Islet of Langerhans (tissue), 1 donor: ENCODE measurements at regions not wholly inside any gene's neighbourhood (a gene's known extent, or its start where the extent isn't known, plus 50 kb on each side); places are given as distances from the start of the nearest gene placed in this dataset.
"Not testable (repeated sequence)": the region's sequence is repeated elsewhere in the genome, so short reads cannot be mapped to it uniquely, and the experiment has no call there.

Source experiments
- FAIRE-seq: peaks from one replicate; lab custom pipeline; 2011; peaks lifted over from hg19 to GRCh38; lab: Jason Lieb, UNC

DNA sequence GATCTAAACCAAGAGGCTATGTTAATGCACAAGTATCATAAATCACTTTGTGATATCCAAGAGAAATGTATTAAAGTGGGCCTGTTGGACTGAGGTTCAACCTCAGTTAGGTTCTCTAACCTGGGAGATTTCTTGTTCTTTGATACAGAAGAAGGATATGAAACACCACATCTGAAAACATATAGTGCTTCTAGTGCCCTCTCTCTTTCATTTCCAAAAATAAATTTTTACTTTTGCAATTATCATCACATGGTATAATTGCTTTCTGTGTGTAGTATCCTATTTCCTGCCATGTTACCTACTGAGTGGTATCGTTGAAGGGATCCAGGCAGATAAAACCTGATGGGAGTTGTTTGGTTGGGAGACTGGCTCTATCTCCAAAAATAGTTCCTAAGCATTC is 264.9 kb downstream of the CCER1 start:
- FAIRE-seq, result no peak

DNA sequence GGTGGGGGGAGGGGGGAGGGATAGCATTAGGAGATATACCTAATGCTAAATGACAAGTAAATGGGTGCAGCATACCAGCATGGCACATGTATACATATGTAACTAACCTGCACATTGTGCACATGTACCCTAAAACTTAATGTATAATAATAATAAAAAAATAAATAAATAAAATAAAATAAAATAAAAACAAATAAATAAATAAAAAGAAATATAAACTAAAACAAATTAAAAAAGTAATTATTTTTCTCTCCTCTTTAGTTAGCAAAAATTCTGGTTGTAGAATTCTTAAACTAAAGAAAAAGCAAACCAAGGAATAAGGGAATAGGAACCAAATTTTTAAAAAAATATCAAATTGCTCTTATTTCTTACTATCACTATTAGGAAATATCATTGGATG is 267.3 kb downstream of the CCER1 start:
- FAIRE-seq, result not testable (repeated sequence)

GRCh38 chr12:90683871-90684270 is 271.1 kb downstream of the CCER1 start:
- FAIRE-seq, result no peak

DNA sequence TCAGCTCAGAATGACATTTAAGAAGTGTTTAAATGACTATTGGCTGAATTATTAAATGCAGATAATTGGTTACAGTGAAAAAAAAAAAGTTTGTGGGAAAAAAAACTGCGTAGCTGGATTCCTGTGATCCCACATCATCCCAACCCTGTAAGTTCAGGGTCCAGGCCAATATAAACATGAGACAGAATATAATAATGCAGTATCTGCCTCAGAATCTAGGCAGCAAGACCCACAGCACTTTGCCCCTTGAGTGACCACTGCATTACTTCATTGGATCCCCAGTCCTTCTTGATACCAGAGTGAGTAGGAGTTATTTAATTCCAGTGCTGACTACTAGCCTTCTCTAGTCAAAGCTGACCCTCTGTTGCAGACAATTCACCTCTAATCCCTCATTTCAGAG is 272.6 kb downstream of the CCER1 start:
- FAIRE-seq, result no peak

- no peak for FAIRE-seq
These were observed 275.3 kb downstream of the CCER1 start for GRCh38 chr12:90679674-90680073.

DNA sequence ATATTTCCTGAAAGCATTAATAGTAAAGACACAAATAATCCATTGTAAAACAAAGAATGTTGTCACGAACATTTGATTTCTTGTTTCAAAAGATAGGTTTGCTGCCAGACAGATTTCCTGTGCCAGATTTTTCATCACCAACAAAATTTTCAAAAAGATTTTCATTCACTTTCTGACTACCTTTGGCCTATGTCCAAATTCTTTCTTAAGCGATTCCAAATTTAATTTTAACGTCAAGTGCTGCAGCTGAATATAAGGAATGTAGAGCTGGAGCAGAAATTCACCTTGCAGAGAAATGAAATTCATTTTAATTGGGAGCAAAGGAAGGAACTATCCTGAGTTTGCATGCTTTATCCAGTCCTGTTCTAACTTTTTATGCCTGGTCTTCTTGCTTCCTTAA is 277.4 kb downstream of the CCER1 start:
- FAIRE-seq, result no peak

- FAIRE-seq, result no peak
These were observed 277.9 kb downstream of the CCER1 start for GRCh38 chr12:90677055-90677454.

DNA sequence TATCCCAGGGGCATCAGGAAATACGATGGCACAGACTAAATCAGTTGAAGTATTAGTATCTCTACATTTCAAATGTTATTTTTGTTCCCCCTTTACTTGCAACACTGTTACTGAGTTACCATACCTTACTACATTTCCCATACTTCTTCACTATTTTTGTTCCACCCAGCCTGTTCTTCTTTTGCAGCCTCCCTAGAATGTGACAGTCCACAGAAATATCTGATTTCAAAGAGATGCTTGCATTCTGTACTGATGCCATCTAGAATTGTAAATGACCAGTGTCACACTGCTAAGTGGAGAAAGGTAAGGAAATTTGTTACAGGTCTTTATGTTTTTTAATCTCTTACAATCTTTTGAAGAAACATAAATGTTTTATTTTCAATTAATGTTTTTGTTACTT is 279.9 kb downstream of the CCER1 start:
- no peak for FAIRE-seq

DNA sequence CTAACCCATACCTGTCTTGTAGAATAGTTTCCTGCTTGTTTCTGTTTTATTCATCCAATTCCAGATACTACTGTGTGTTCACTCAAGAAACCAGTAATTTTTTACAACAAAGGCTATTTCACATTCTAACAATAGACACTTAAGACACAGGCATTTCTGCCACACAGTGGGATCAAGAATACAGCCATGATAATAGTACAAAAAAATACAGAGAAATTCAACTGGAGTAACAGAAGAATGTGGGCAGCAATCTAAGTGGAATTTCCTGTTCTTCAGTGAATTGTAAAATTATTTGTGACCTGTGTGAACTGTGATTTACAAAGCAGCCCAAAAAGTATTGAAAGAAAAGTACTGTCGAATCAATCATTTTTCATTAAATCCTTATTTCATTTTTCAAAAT is 282.9 kb downstream of the CCER1 start:
- FAIRE-seq, result no peak

- not testable (repeated sequence) for FAIRE-seq
These were observed 291.0 kb downstream of the CCER1 start for GRCh38 chr12:90663949-90664348.

DNA sequence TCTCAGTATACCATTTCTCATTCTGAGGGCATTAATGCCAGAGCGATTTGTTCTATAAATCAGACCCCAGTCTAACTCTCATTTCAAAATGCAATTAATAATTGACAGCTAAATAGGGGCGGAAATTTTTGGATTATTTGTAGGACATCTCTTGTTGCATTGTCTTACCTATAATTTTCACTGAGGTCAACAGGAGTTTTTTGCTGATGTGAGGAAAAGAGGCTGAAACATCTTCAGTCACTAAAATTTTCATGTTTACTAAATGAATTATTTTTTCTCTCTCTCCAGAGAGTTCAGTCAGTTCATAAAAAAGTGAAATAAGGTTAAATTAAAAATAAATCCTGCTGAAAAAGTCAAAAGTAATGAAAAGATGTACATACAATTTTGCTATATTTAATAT is 295.9 kb downstream of the CCER1 start:
- FAIRE-seq, result peak; percentile 13

DNA sequence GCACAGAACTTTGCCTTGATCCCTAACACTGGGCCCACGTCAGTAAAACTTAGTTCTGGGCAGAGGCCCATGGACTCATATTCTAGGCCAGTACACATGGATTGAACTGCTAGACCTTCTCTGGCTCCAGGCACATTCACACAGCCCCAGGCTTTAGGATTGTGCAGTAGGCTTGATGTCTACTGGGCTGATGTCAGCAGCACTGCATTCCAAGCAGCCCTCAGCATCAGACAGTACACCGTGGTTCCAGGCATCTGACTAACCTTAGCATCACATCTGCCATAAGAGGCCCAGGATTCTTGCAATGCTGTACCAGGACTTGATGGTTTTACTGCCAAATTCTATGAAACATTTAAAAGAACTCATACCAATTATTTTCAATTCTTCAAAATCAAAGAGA is 301.9 kb downstream of the CCER1 start:
- no peak for FAIRE-seq

DNA sequence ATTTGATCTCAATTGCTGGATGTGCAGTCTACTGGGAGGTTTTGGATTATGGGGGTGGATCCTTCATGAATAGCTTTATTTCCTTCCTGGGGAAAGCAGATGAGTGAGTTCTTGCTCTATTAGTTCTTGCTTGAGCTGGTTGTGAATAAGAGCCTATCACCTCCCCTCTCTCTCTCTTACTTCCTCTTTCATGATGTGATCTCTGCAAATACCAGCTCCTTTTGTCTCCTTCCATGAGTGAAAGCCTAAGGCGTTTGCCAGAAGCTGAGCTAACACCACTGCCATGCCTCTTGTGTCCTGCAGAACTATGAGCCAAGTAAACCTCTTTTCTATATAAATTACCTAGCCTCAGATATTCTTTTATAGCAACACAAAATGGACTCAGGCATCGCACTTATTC is 302.7 kb downstream of the CCER1 start:
- no peak for FAIRE-seq

- FAIRE-seq, result no peak
These were observed 309.8 kb downstream of the CCER1 start for GRCh38 chr12:90645181-90645580.

GRCh38 chr12:90631591-90632212 is 323.3 kb downstream of the CCER1 start:
- no peak for FAIRE-seq

DNA sequence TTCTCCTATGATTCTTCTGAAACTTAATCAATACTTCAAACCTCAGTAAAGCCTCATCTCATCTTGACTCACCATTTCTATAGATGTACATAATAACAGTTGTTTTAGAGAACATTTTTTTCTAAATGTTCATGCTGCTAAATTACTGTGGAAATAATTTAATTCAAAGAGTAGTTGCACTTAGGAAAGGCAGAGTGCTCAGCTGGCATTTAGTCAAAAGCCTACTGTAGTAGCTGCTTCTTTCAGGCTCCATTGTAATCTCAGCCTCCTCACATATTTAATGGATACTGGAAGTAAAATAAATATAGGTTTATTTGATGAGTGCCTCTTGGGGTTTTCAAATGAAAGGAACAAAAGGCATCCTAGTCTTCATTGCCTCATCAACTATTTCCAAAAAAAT is 325.0 kb downstream of the CCER1 start:
- no peak for FAIRE-seq

- FAIRE-seq, result no peak
These were observed 326.8 kb downstream of the CCER1 start for GRCh38 chr12:90628213-90628612.

DNA sequence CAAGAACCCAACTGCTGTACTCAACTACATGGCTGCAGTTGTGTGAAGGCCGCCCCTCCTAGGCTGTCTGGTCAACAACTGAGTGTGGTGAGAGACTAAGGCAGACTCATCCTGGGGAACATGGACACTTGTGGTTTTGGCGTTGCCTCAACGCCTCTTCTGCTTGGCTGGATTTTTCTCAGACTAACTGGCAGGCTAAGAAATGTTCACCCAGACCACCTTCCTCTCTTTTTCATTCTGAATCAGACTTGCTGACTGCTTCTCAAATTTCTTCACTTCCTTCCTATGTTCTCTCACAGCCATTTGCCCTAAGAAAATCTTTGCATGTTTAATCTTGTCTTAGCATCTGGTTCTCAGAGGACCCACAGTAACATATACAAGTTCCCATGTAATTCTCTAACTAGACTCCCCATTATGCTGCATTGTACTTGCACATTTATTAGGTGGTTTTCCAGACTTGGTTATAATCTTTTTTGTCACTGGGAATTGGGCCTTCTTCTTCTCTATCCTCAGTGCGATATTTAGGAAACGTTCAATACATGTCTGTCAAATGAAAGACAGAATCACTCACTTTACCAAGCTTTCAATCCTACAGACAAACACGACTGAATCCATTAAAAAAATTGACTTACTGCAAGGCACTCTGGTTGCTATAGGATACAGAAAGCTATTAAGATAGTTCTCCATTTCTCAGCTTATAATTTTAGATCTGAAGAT is 327.6 kb downstream of the CCER1 start:
- FAIRE-seq, result no peak

- no peak for FAIRE-seq
These were observed 332.5 kb downstream of the CCER1 start for GRCh38 chr12:90622431-90622830.

GRCh38 chr12:90621927-90622326 is 333.0 kb downstream of the CCER1 start:
- FAIRE-seq, result no peak

DNA sequence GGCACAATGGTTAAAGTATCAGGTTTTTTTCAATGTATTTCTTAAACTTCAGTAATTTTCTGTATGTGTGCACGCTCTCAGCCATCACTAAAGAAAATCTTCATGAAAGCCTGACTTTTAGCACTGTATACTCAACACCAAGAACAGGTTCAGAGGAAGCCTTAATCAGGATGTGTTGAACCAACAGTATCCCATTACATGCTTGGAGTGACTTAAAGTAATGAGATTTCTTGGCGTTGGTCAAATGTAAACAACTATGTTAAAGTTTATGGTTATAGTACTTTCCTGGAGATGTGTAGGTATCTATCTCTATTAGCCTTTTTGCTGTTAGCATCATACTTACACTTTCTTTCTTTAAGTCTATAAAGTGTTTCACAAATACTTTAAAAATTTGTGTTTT is 335.0 kb downstream of the CCER1 start:
- FAIRE-seq, result no peak

GRCh38 chr12:90618586-90618985 is 336.4 kb downstream of the CCER1 start:
- no peak for FAIRE-seq

- FAIRE-seq, result no peak
These were observed 343.1 kb downstream of the CCER1 start for GRCh38 chr12:90611891-90612290.

DNA sequence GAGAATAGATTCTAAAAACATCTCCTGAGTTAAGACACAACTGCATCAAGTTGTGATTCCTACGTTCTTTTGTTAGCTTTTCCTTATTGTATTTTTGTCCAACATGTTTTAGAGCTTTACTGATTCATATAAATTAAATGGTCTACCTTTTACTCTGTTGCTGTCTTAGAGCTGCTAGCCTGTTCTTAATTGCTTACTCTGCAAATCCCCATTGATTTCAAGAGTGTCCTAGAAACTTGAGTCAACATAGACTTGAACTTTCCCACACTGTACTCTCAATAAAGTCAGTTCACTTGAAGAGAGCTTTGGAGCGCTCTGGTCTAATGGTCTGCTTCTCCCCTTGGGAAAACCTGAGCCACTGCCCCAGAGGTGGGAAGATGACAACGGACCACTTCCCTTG is 343.9 kb downstream of the CCER1 start:
- FAIRE-seq, result no peak
